GM23338 (cell line): ENCODE measurements at regions not wholly inside any gene's neighbourhood (a gene's known extent, or its start where the extent isn't known, plus 50 kb on each side); places are given as distances from the start of the nearest gene placed in this dataset.

Source experiments
- ATAC-seq: fragments of 200-7000 bp; cut with Tn5 transposase; 3 replicates; pipeline ENCODE4 v1.9.1; 2020
- DNase-seq: peaks from one replicate; pipeline ENCODE4 v3.0.0-alpha.2; 2015; ENCODE audit warnings: low spot score
- H2AFZ ChIP-seq: fragments of 200-600 bp; sonication (generic); 2 replicates; pipeline ENCODE4 v1.8.0; 2016; ENCODE audit warnings: antibody characterized with exemption, mild to moderate bottlenecking, moderate library complexity
- H3F3A ChIP-seq: fragments of 200-600 bp; sonication (generic); replicated peaks from 2 replicates; pipeline ENCODE4 v1.8.0; 2017; ENCODE audit warnings: antibody characterized with exemption, mixed run types, low read depth
- H3K27ac ChIP-seq: fragments of 200-600 bp; sonication (generic); 2 replicates; pipeline ENCODE4 v1.6.1; 2016; ENCODE audit warnings: low read depth
- H3K27me3 ChIP-seq: fragments of 200-600 bp; sonication (generic); 2 replicates; pipeline ENCODE4 v1.8.0; 2016; ENCODE audit warnings: mild to moderate bottlenecking, mixed run types, moderate library complexity; ENCODE audit not compliant: insufficient read depth
- H3K36me3 ChIP-seq: fragments of 200-600 bp; sonication (generic); 2 replicates; pipeline ENCODE4 v1.8.0; 2016; ENCODE audit warnings: mild to moderate bottlenecking; ENCODE audit not compliant: insufficient read depth
- H3K4me1 ChIP-seq: fragments of 200-600 bp; sonication (generic); 2 replicates; pipeline ENCODE4 v1.8.0; 2016; ENCODE audit warnings: mild to moderate bottlenecking, moderate library complexity; ENCODE audit not compliant: insufficient read depth
- H3K4me2 ChIP-seq: fragments of 200-600 bp; sonication (generic); 2 replicates; pipeline ENCODE4 v1.7.1; 2017; ENCODE audit warnings: mixed run types
- H3K4me3 ChIP-seq: fragments of 200-600 bp; sonication (generic); 2 replicates; pipeline ENCODE4 v1.6.1; 2016; ENCODE audit warnings: mixed run types
- H3K79me2 ChIP-seq: fragments of 200-600 bp; sonication (generic); replicated peaks from 2 replicates; pipeline ENCODE4 v1.8.0; 2017; ENCODE audit warnings: mild to moderate bottlenecking; ENCODE audit not compliant: insufficient read depth
- H3K9me2 ChIP-seq: fragments of 200-600 bp; sonication (generic); 2 replicates; pipeline ENCODE4 v1.8.0; 2017; ENCODE audit not compliant: insufficient read depth
- H4K20me1 ChIP-seq: fragments of 200-600 bp; sonication (generic); replicated peaks from 2 replicates; pipeline ENCODE4 v1.8.0; 2017; ENCODE audit warnings: mild to moderate bottlenecking; ENCODE audit not compliant: insufficient read depth
- H3K27ac Mint-ChIP-seq: 2 replicates; pipeline ENCODE4 v1.8.0; 2020; ENCODE audit warnings: inconsistent platforms, mild to moderate bottlenecking, moderate library complexity, mixed read lengths
- H3K27me3 Mint-ChIP-seq: 3 replicates; pipeline ENCODE4 v1.8.0; 2022; ENCODE audit warnings: low read depth, mild to moderate bottlenecking, moderate library complexity, mixed read lengths, inconsistent platforms; ENCODE audit not compliant: insufficient read depth, poor library complexity
- H3K36me3 Mint-ChIP-seq: 3 replicates; pipeline ENCODE4 v1.8.0; 2021; ENCODE audit warnings: low read depth, mild to moderate bottlenecking, inconsistent platforms, moderate library complexity, mixed read lengths
- H3K4me1 Mint-ChIP-seq: 3 replicates; pipeline ENCODE4 v1.8.0; 2020; ENCODE audit warnings: mild to moderate bottlenecking, inconsistent platforms, mixed read lengths
- H3K4me3 Mint-ChIP-seq: 3 replicates; pipeline ENCODE4 v1.8.0; 2021; ENCODE audit warnings: moderate library complexity, mild to moderate bottlenecking, inconsistent platforms, mixed read lengths
- H3K9me3 Mint-ChIP-seq: 3 replicates; pipeline ENCODE4 v1.8.0; 2020; ENCODE audit warnings: moderate library complexity, mild to moderate bottlenecking, inconsistent platforms, mixed read lengths
- EZH2 ChIP-seq: fragments of 200-600 bp; sonication (generic); IDR thresholded peaks from one replicate; pipeline ENCODE4 v1.8.0; 2017; ENCODE audit warnings: antibody characterized with exemption, mild to moderate bottlenecking, low read depth; ENCODE audit not compliant: unreplicated experiment
- EZH2phosphoT487 ChIP-seq: fragments of 200-600 bp; sonication (generic); IDR thresholded peaks from one replicate; pipeline ENCODE4 v1.8.1; 2018; ENCODE audit warnings: antibody characterized with exemption; ENCODE audit not compliant: unreplicated experiment
- NANOG ChIP-seq: IDR thresholded peaks from 2 replicates; pipeline ENCODE4 v1.6.1; 2016; ENCODE audit warnings: antibody characterized with exemption, borderline replicate concordance
- POLR2AphosphoS5 ChIP-seq: IDR thresholded peaks from 2 replicates; pipeline ENCODE4 v1.6.1; 2016; ENCODE audit warnings: antibody characterized with exemption, low read depth
- STAT1 ChIP-seq: IDR thresholded peaks from one replicate; pipeline ENCODE4 v1.6.1; 2016; ENCODE audit warnings: antibody characterized with exemption; ENCODE audit not compliant: unreplicated experiment
- ZNF114 ChIP-seq: fragments of 250-450 bp; sonication (Bioruptor Pico); IDR thresholded peaks from 2 replicates; pipeline ENCODE4 v1.5.0; 2020; ENCODE audit warnings: mild to moderate bottlenecking, moderate library complexity
- TF ChIP-seq, protein P1 (sequence below): fragments of 250-450 bp; sonication (Bioruptor Pico); IDR thresholded peaks from 2 replicates; pipeline ENCODE4 v1.5.0; 2020; ENCODE audit warnings: mild to moderate bottlenecking, moderate library complexity

DNA sequence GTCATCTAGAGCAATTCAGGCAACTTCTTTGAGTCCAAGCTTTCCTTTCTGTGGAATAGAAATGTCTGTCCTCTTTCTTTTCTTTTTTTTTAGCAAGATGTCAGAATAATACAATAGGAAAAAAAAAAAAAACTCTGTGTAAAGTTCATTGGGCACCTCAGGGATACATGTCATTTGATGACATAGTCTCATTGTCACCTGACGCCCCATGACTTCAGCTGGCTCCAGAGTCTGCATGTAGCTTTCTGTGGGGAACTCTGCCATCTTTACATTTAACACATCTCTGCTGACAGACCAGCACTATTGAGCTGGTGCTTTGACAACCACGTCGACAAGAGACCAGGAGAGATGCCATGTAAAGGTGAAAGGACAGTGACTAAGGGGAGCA is 172.5 kb upstream of the KLF7 start:
- Histone ChIP-seq H3K9me2 (0 out of 2 replicates have a peak, but pooled peaks cover 2% of the 10 kb centered on the region), H3K36me3 (no peaks in the 10 kb centered on the region), H3K27me3 (no peaks in the 10 kb centered on the region), H4K20me1 (no peaks in the 10 kb centered on the region), H3K79me2 (no peaks in the 10 kb centered on the region), H3K4me3 (no peak overlapping the region), H3K4me2 (no peak overlapping the region), H3K27ac (no peak overlapping the region), H3K4me1 (peaks cover 34% of the 10 kb centered on the region), H2AFZ (no peak overlapping the region), H3F3A (peaks cover 9% of the 10 kb centered on the region)
- Mint-ChIP-seq H3K4me3 (no peak overlapping the region), H3K27me3 (peaks cover 6% of the 10 kb centered on the region), H3K9me3 (no peaks in the 10 kb centered on the region; the same call in 2 of the 3 replicates), H3K4me1 (peaks cover 55% of the 10 kb centered on the region), H3K36me3 (no peaks in the 10 kb centered on the region), H3K27ac (no peak overlapping the region; the same call in 1 of the 2 replicates)
- no peak for ATAC-seq
- TF ChIP-seq ZNF114 (CRISPR knock-in tag): no peak
- TF ChIP-seq NANOG: no peak
- TF ChIP-seq, protein P1, sequence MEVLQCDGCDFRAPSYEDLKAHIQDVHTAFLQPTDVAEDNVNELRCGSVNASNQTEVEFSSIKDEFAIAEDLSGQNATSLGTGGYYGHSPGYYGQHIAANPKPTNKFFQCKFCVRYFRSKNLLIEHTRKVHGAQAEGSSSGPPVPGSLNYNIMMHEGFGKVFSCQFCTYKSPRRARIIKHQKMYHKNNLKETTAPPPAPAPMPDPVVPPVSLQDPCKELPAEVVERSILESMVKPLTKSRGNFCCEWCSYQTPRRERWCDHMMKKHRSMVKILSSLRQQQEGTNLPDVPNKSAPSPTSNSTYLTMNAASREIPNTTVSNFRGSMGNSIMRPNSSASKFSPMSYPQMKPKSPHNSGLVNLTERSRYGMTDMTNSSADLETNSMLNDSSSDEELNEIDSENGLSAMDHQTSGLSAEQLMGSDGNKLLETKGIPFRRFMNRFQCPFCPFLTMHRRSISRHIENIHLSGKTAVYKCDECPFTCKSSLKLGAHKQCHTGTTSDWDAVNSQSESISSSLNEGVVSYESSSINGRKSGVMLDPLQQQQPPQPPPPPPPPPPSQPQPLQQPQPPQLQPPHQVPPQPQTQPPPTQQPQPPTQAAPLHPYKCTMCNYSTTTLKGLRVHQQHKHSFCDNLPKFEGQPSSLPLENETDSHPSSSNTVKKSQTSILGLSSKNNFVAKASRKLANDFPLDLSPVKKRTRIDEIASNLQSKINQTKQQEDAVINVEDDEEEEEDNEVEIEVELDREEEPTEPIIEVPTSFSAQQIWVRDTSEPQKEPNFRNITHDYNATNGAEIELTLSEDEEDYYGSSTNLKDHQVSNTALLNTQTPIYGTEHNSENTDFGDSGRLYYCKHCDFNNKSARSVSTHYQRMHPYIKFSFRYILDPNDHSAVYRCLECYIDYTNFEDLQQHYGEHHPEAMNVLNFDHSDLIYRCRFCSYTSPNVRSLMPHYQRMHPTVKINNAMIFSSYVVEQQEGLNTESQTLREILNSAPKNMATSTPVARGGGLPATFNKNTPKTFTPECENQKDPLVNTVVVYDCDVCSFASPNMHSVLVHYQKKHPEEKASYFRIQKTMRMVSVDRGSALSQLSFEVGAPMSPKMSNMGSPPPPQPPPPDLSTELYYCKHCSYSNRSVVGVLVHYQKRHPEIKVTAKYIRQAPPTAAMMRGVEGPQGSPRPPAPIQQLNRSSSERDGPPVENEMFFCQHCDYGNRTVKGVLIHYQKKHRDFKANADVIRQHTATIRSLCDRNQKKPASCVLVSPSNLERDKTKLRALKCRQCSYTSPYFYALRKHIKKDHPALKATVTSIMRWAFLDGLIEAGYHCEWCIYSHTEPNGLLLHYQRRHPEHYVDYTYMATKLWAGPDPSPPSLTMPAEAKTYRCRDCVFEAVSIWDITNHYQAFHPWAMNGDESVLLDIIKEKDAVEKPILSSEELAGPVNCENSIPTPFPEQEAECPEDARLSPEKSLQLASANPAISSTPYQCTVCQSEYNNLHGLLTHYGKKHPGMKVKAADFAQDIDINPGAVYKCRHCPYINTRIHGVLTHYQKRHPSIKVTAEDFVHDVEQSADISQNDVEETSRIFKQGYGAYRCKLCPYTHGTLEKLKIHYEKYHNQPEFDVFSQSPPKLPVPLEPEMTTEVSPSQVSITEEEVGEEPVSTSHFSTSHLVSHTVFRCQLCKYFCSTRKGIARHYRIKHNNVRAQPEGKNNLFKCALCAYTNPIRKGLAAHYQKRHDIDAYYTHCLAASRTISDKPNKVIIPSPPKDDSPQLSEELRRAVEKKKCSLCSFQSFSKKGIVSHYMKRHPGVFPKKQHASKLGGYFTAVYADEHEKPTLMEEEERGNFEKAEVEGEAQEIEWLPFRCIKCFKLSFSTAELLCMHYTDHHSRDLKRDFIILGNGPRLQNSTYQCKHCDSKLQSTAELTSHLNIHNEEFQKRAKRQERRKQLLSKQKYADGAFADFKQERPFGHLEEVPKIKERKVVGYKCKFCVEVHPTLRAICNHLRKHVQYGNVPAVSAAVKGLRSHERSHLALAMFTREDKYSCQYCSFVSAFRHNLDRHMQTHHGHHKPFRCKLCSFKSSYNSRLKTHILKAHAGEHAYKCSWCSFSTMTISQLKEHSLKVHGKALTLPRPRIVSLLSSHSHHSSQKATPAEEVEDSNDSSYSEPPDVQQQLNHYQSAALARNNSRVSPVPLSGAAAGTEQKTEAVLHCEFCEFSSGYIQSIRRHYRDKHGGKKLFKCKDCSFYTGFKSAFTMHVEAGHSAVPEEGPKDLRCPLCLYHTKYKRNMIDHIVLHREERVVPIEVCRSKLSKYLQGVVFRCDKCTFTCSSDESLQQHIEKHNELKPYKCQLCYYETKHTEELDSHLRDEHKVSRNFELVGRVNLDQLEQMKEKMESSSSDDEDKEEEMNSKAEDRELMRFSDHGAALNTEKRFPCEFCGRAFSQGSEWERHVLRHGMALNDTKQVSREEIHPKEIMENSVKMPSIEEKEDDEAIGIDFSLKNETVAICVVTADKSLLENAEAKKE (CRISPR knock-in tag): no peak
- TF ChIP-seq POLR2AphosphoS5: no peak
- TF ChIP-seq EZH2phosphoT487: no peak
- no peak for TF ChIP-seq STAT1
- DNase-seq: no peak

GRCh38 chr2:207338610-207339009 is 172.9 kb upstream of the KLF7 start:
- H3K27ac ChIP-seq: no peak overlapping the region
- H3K36me3 Mint-ChIP-seq: no peaks in the 10 kb centered on the region
- H3K79me2 ChIP-seq: no peaks in the 10 kb centered on the region
- H3K4me2 ChIP-seq: no peak overlapping the region
- DNase-seq (no peak), ATAC-seq (no peak)
- peaks cover 8% of the 10 kb centered on the region for H3F3A ChIP-seq
- H2AFZ ChIP-seq: no peak overlapping the region
- H3K4me3 Mint-ChIP-seq: no peak overlapping the region
- H3K4me1 ChIP-seq: peaks cover 33% of the 10 kb centered on the region
- H3K4me1 Mint-ChIP-seq: peaks cover 51% of the 10 kb centered on the region
- no peak overlapping the region for H3K27ac Mint-ChIP-seq
- H3K9me2 ChIP-seq: no peaks in the 10 kb centered on the region
- H3K4me3 ChIP-seq: no peak overlapping the region
- H4K20me1 ChIP-seq: no peaks in the 10 kb centered on the region
- H3K9me3 Mint-ChIP-seq: no peaks in the 10 kb centered on the region; the same call in 2 of the 3 replicates
- no peaks in the 10 kb centered on the region for H3K36me3 ChIP-seq
- H3K27me3 Mint-ChIP-seq: peaks cover 6% of the 10 kb centered on the region
- H3K27me3 ChIP-seq: no peaks in the 10 kb centered on the region
- TF ChIP-seq STAT1 (no peak), EZH2 (no peak)
- TF ChIP-seq, protein P1 (CRISPR knock-in tag): no peak
